SK-N-SH treated with all-trans-retinoic acid at 6 μM for 48 hours (cell line): ENCODE measurements at regions not wholly inside any gene's neighbourhood (a gene's known extent, or its start where the extent isn't known, plus 50 kb on each side); places are given as distances from the start of the nearest gene placed in this dataset.

Experiments used
- ARNTL ChIP-seq: fragments of 450-650 bp; formaldehyde crosslinking; IDR thresholded peaks from 2 replicates; pipeline ENCODE4 v1.5.0; 2020; ENCODE audit warnings: low read depth, mild to moderate bottlenecking, moderate library complexity, borderline replicate concordance
- BACH2 ChIP-seq: fragments of 250-450 bp; sonication (Bioruptor Pico); IDR thresholded peaks from 2 replicates; pipeline ENCODE4 v1.9.0; 2021; ENCODE audit warnings: mild to moderate bottlenecking, borderline replicate concordance
- ESRRG ChIP-seq: fragments of 250-450 bp; sonication (Bioruptor Pico); IDR thresholded peaks from 2 replicates; pipeline ENCODE4 v1.6.1; 2021; ENCODE audit warnings: mild to moderate bottlenecking
- PATZ1 ChIP-seq: fragments of 250-450 bp; sonication (Bioruptor Pico); IDR thresholded peaks from 2 replicates; pipeline ENCODE4 v1.8.0; 2020; ENCODE audit warnings: mild to moderate bottlenecking, moderate library complexity, borderline replicate concordance
- POU6F1 ChIP-seq: fragments of 250-450 bp; sonication (Bioruptor Pico); IDR thresholded peaks from 2 replicates; pipeline ENCODE4 v1.8.0; 2021; ENCODE audit warnings: low read depth, mild to moderate bottlenecking, moderate library complexity, borderline replicate concordance
- TCF4 ChIP-seq: fragments of 250-450 bp; sonication (Bioruptor Pico); IDR thresholded peaks from 2 replicates; pipeline ENCODE4 v1.8.0; 2021; ENCODE audit warnings: mild to moderate bottlenecking, moderate library complexity, borderline replicate concordance
- TOX ChIP-seq: fragments of 250-450 bp; sonication (Bioruptor Pico); IDR thresholded peaks from 2 replicates; pipeline ENCODE4 v1.8.0; 2021; ENCODE audit warnings: mild to moderate bottlenecking, moderate library complexity, borderline replicate concordance
- ZFP30 ChIP-seq: fragments of 450-650 bp; formaldehyde crosslinking; IDR thresholded peaks from 2 replicates; pipeline ENCODE4 v1.5.0; 2022; ENCODE audit warnings: mild to moderate bottlenecking, moderate library complexity
- ZNF8 ChIP-seq: fragments of 450-650 bp; formaldehyde crosslinking; IDR thresholded peaks from 2 replicates; pipeline ENCODE4 v1.5.0; 2020; ENCODE audit warnings: mild to moderate bottlenecking, moderate library complexity

GRCh38 chr3:28915741-28916500, 364.9 kb upstream of the RBMS3 start:
- TF ChIP-seq PATZ1 (CRISPR knock-in tag) (no peak), ZFP30 (CRISPR knock-in tag) (no peak), ARNTL (CRISPR knock-in tag) (no peak), ZNF8 (CRISPR knock-in tag) (no peak), TCF4 (CRISPR knock-in tag) (no peak), ESRRG (CRISPR knock-in tag) (no peak), POU6F1 (no peak), TOX (CRISPR knock-in tag) (no peak), BACH2 (no peak)
